Heart left ventricle (tissue), 13 donors: ENCODE measurements at regions not wholly inside any gene's neighbourhood (a gene's known extent, or its start where the extent isn't known, plus 50 kb on each side); places are given as distances from the start of the nearest gene placed in this dataset.

Source experiments
- POLR2A ChIP-seq, 2 donors: fragments of 450-650 bp; IDR thresholded peaks; one replicate each; pipeline ENCODE4 v1.6.1; 2017; ENCODE audit warnings: antibody characterized with exemption in 2 of 2, mild to moderate bottlenecking in 2 of 2, moderate library complexity in 2 of 2
- TF ChIP-seq, protein P1 (sequence below), 12 donors: fragments of 200-600 bp; sonication (generic) in 4 of 12; IDR thresholded peaks; one replicate each; pipeline versions ENCODE4 v1.5.0 to v1.8.0; 2018 to 2022; ENCODE audit warnings: antibody characterized with exemption in 12 of 12, mild to moderate bottlenecking in 5 of 12
- donor health status: ischemic (EF 13 %, LVEDD 7.1; RV severe dilation, severe dysfunction).
- donor health status: DM: no; HTN: yes; CAD: no.
- donor health status: DM: no; HTN: no; CAD: no.
- donor health status: ischemic (EF 25% LVEDD 6.9; RV normal size, moderate dysfunction).
- donor health status: ischemic (EF 25% LVEDD 5.7; RV mildly dilated, moderate dysfunction).
- donor health status: ischemic (EF 35%, LVEDD 5.7; RV mildly dilated, moderate dysfunction).
- donor health status: nonischemic (EF 11% LVEDD 7.7; RV severe dilation, severe dysfunction).
- donor health status: DM: yes; HTN: yes; CAD: no.
- donor health status: PGD.
- donor health status: ischemic (EF 29% LVEDD 5.4; RV normal size, mild dysfunction).
- donor health status: nonischemic (EF 23%, LVEDD 6.1; RV moderate dilation, normal function).

- TF ChIP-seq, protein P1, sequence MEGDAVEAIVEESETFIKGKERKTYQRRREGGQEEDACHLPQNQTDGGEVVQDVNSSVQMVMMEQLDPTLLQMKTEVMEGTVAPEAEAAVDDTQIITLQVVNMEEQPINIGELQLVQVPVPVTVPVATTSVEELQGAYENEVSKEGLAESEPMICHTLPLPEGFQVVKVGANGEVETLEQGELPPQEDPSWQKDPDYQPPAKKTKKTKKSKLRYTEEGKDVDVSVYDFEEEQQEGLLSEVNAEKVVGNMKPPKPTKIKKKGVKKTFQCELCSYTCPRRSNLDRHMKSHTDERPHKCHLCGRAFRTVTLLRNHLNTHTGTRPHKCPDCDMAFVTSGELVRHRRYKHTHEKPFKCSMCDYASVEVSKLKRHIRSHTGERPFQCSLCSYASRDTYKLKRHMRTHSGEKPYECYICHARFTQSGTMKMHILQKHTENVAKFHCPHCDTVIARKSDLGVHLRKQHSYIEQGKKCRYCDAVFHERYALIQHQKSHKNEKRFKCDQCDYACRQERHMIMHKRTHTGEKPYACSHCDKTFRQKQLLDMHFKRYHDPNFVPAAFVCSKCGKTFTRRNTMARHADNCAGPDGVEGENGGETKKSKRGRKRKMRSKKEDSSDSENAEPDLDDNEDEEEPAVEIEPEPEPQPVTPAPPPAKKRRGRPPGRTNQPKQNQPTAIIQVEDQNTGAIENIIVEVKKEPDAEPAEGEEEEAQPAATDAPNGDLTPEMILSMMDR (IDR thresholded peaks at IDR 0.05) = no peak
- TF ChIP-seq POLR2A (IDR thresholded peaks at IDR 0.05) = no peak
Measured at GRCh38 chr3:144097163-144097562, 125.5 kb downstream of the DIPK2A start.
